ENCODE measurements at regions not wholly inside any gene's neighbourhood (a gene's known extent, or its start where the extent isn't known, plus 50 kb on each side); places are given as distances from the start of the nearest gene placed in this dataset.
A peak's percentile ranks its signal among the peaks of the same experiment; 100 is the strongest.

DNA sequence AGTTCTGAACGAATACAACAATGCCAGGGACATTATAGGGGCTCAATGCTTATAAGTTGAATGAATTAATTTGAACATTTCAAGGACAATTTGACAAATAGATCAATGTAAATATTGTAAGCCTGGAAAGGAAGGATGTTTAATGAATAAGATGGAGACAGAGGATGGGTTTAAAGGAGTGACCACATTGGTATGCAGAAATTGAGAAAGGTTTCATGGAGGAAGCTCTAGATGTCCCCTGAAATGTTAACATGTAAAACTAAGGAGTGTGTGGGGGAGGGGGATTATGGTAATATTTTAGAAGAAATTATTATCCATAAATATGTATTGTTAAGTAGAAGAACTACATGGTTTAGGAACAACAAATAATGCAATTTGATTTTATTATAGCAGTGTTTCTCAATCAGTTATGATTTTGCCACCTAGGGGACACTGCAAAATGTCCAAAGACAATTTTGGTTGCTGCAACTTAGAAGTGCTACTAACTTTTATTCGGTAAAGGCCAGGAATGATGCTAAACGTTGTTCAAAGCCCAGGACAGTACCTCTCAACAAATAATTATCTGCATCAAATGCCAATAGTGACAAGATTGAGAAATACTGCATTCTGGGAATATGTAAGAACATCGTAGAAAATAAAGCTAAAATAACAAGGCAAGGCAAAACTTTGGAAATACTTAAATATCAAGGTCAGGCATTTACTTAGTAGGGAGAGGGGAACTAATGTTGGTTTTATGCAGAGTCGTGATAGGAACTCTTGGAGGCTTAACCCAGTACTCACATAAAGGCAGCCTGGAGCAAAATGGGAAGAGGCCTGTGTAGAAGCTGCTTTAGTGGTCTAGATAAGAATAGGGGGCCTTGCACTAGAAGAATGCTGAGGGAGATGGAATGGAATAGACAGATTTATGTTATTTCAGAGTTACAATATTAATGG is 686.9 kb upstream of the CITED2 start:
- no peaks in the 10 kb centered on the region for H3K27me3 Mint-ChIP-seq (ENCODE audit: insufficient read depth, unreplicated experiment)
- TF ChIP-seq CTCF (IDR thresholded peaks at IDR 0.05; ENCODE audit: unreplicated experiment) = no peak
- no peaks in the 10 kb centered on the region for H3K9me3 Mint-ChIP-seq (ENCODE audit: unreplicated experiment)
- intact Hi-C loops (cut with micrococcal nuclease) = loop anchor here (1.0 to 5.0 kb wide), 5 partner anchors 10 to 1501 kb away; no protein-coding TSS in a partner anchor
- BruUV-seq (replicated peaks) = no TSS peak
- peak overlapping the region; percentile 59 for H3K4me3 Mint-ChIP-seq (ENCODE audit: unreplicated experiment)
- no peaks in the 10 kb centered on the region for H3K36me3 Mint-ChIP-seq (ENCODE audit: insufficient read depth, unreplicated experiment)
- H3K27ac Mint-ChIP-seq (ENCODE audit: low read depth, unreplicated experiment) = peak overlapping the region; percentile 85
- no peak for DNase-seq (ENCODE audit: unreplicated experiment)
- POLR2A ChIA-PET = interaction anchor here (0.8 to 3.3 kb wide), 8 partner anchors 8 to 687 kb away, joined by 3 to 18 read pairs (median 5); partner anchors contain the start of gene CITED2
- CTCF ChIA-PET = interaction anchor here (0.6 to 1.0 kb wide), 3 partner anchors 9 to 925 kb away, joined by 3 to 4 read pairs (median 4); no protein-coding TSS in a partner anchor
- peaks cover 41% of the 10 kb centered on the region for H3K4me1 Mint-ChIP-seq (ENCODE audit: insufficient read depth, unreplicated experiment)

DNA sequence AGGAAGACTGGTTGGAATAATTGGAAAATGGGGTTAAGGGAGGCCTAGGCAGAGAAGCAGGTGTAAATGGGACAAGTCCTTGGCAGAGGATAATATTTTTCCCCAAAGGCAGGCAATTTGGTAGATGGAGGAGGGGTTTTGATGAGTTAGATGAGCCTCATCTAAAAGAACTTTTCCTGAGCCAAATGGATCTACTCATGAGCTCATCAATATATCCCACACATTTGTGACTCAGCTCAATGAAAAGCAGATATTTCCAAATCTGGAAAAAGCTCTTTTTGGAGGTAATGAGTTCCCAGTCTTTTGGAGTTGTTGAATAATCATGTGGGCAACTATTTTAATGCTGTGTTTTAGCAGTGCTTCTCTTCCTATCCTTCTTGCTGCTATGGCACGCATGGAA is 685.5 kb upstream of the CITED2 start:
- ChIA-PET CTCF (interaction anchor here (0.6 to 1.2 kb wide), 4 partner anchors 8 to 747 kb away, joined by 3 to 6 read pairs (median 4); no protein-coding TSS in a partner anchor), POLR2A (interaction anchor here (1.1 to 3.3 kb wide), 3 partner anchors 8 to 685 kb away, joined by 4 to 18 read pairs (median 17); partner anchors contain the start of gene CITED2)
- no TSS peak for BruUV-seq (replicated peaks)
- peak overlapping the region; percentile 85 for H3K27ac Mint-ChIP-seq (ENCODE audit: low read depth, unreplicated experiment)
- no peaks in the 10 kb centered on the region for H3K9me3 Mint-ChIP-seq (ENCODE audit: unreplicated experiment)
- TF ChIP-seq CTCF (IDR thresholded peaks at IDR 0.05; ENCODE audit: unreplicated experiment) = no peak
- DNase-seq (ENCODE audit: unreplicated experiment) = no peak
- H3K36me3 Mint-ChIP-seq (ENCODE audit: insufficient read depth, unreplicated experiment) = no peaks in the 10 kb centered on the region
- no peaks in the 10 kb centered on the region for H3K27me3 Mint-ChIP-seq (ENCODE audit: insufficient read depth, unreplicated experiment)
- no peak overlapping the region for H3K4me3 Mint-ChIP-seq (ENCODE audit: unreplicated experiment)
- intact Hi-C loops (cut with micrococcal nuclease) = loop anchor here (5.0 kb wide), 3 partner anchors 178 to 1502 kb away; no protein-coding TSS in a partner anchor
- H3K4me1 Mint-ChIP-seq (ENCODE audit: insufficient read depth, unreplicated experiment) = peaks cover 41% of the 10 kb centered on the region

DNA sequence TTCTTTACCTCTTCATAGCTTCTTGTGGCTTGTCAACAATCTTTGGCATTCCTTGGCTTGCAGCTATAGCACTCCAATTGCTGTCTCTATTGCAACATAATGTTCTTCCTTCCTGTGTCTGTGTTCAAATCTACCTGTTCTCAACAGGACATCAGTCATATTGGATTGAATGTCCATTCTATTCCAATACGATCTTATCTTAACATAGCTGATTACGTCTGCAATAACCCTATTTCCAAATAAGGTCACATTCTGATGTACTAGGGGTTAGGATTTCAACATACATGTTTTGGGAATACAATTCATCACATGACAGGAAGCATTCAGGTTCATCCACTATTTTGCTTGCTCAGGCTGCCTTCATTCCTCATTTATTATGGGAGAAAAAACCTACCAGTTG is 684.4 kb upstream of the CITED2 start:
- intact Hi-C loops (cut with micrococcal nuclease) = no loop called here
- Mint-ChIP-seq H3K4me3 (ENCODE audit: unreplicated experiment) (no peak overlapping the region), H3K27ac (ENCODE audit: low read depth, unreplicated experiment) (peak overlapping the region; percentile 85), H3K4me1 (ENCODE audit: insufficient read depth, unreplicated experiment) (peaks cover 41% of the 10 kb centered on the region), H3K36me3 (ENCODE audit: insufficient read depth, unreplicated experiment) (no peaks in the 10 kb centered on the region), H3K9me3 (ENCODE audit: unreplicated experiment) (no peaks in the 10 kb centered on the region), H3K27me3 (ENCODE audit: insufficient read depth, unreplicated experiment) (no peaks in the 10 kb centered on the region)
- DNase-seq (ENCODE audit: unreplicated experiment) = no peak
- POLR2A ChIA-PET = interaction anchor here (0.9 to 3.3 kb wide), 2 partner anchors 15 to 28 kb away, joined by 3 to 17 read pairs; no protein-coding TSS in a partner anchor
- BruUV-seq (replicated peaks) = no TSS peak
- CTCF ChIA-PET = interaction anchor here (1.1 to 1.7 kb wide), 2 partner anchors 8 to 19 kb away, joined by 3 to 4 read pairs; no protein-coding TSS in a partner anchor
- TF ChIP-seq CTCF (IDR thresholded peaks at IDR 0.05; ENCODE audit: unreplicated experiment) = no peak

All from MCF 10A (cell line).